Posterior cingulate gyrus (tissue), 11 donors: ENCODE measurements at regions not wholly inside any gene's neighbourhood (a gene's known extent, or its start where the extent isn't known, plus 50 kb on each side); places are given as distances from the start of the nearest gene placed in this dataset.

ENCODE experiments used
- DNase-seq, 10 donors: peaks; one replicate each; pipeline versions ENCODE4 v3.0.0 to v3.0.0-alpha.2; 2020 to 2021; ENCODE audit warnings: mixed read lengths in 3 of 10
- intact Hi-C: fragments of 100-400 bp; cut with DNase I; formaldehyde crosslinking; loops from one replicate; pipeline ENCODE4 v1.15.1; 2023

GRCh38 chr14:98146416-98146815, 1125.6 kb downstream of the BCL11B start:
- DNase-seq, result no peak
- intact Hi-C loops, result no loop called here

- intact Hi-C loops, result no loop called here
- DNase-seq, result no peak
Measured at GRCh38 chr14:98154254-98154653, 1117.7 kb downstream of the BCL11B start.

GRCh38 chr14:98156411-98156810, 1115.6 kb downstream of the BCL11B start:
- intact Hi-C loops, result no loop called here
- DNase-seq, result no peak

- no peak for DNase-seq
- intact Hi-C loops, result no loop called here
Measured at GRCh38 chr14:98160901-98161300, 1111.1 kb downstream of the BCL11B start.

- DNase-seq, result no peak
- intact Hi-C loops, result no loop called here
Measured at GRCh38 chr14:98161356-98161755, 1110.6 kb downstream of the BCL11B start.

GRCh38 chr14:98162856-98163805, 1108.9 kb downstream of the BCL11B start:
- intact Hi-C loops, result no loop called here

GRCh38 chr14:98163873-98164272, 1108.1 kb downstream of the BCL11B start:
- intact Hi-C loops, result no loop called here
- DNase-seq, result no peak

More at GRCh38 chr14:98162856-98163805, 1108.9 kb downstream of the BCL11B start:
- no peak for DNase-seq

GRCh38 chr14:98165976-98166375, 1106.0 kb downstream of the BCL11B start:
- intact Hi-C loops, result no loop called here
- no peak for DNase-seq

- intact Hi-C loops, result no loop called here
Measured at GRCh38 chr14:98167275-98167674, 1104.7 kb downstream of the BCL11B start.

GRCh38 chr14:98167705-98168104, 1104.3 kb downstream of the BCL11B start:
- intact Hi-C loops, result no loop called here
- DNase-seq, result no peak

More at GRCh38 chr14:98167275-98167674, 1104.7 kb downstream of the BCL11B start:
- no peak for DNase-seq

- no peak for DNase-seq
- intact Hi-C loops, result no loop called here
Measured at GRCh38 chr14:98168211-98168985, 1103.6 kb downstream of the BCL11B start.

- DNase-seq, result no peak
- intact Hi-C loops, result no loop called here
Measured at GRCh38 chr14:98169170-98169587, 1102.8 kb downstream of the BCL11B start.

GRCh38 chr14:98170575-98170974, 1101.4 kb downstream of the BCL11B start:
- DNase-seq, result no peak
- intact Hi-C loops, result no loop called here

- intact Hi-C loops, result no loop called here
- no peak for DNase-seq
Measured at GRCh38 chr14:98171654-98172053, 1100.3 kb downstream of the BCL11B start.

GRCh38 chr14:98172243-98172778, 1099.7 kb downstream of the BCL11B start:
- intact Hi-C loops, result no loop called here
- no peak for DNase-seq

GRCh38 chr14:98173305-98173704, 1098.7 kb downstream of the BCL11B start:
- intact Hi-C loops, result no loop called here
- DNase-seq, result no peak

- intact Hi-C loops, result no loop called here
- DNase-seq, result no peak
Measured at GRCh38 chr14:98174041-98174440, 1098.0 kb downstream of the BCL11B start.

- no peak for DNase-seq
- intact Hi-C loops, result no loop called here
Measured at GRCh38 chr14:98175436-98175835, 1096.6 kb downstream of the BCL11B start.

- intact Hi-C loops, result no loop called here
- DNase-seq, result no peak
Measured at GRCh38 chr14:98175881-98176280, 1096.1 kb downstream of the BCL11B start.

GRCh38 chr14:98176892-98177291, 1095.1 kb downstream of the BCL11B start:
- intact Hi-C loops, result no loop called here

GRCh38 chr14:98177551-98177950, 1094.4 kb downstream of the BCL11B start:
- no peak for DNase-seq
- intact Hi-C loops, result no loop called here

More at GRCh38 chr14:98176892-98177291, 1095.1 kb downstream of the BCL11B start:
- DNase-seq, result no peak
